GM18868 (cell line): ENCODE measurements at regions not wholly inside any gene's neighbourhood (a gene's known extent, or its start where the extent isn't known, plus 50 kb on each side); places are given as distances from the start of the nearest gene placed in this dataset.

ENCODE experiments used
- ATAC-seq: cut with Tn5 transposase; IDR thresholded peaks from one replicate; pipeline ENCODE4 v1.9.1; 2021; ENCODE audit warnings: mild to moderate bottlenecking, moderate library complexity; ENCODE audit not compliant: unreplicated experiment

DNA sequence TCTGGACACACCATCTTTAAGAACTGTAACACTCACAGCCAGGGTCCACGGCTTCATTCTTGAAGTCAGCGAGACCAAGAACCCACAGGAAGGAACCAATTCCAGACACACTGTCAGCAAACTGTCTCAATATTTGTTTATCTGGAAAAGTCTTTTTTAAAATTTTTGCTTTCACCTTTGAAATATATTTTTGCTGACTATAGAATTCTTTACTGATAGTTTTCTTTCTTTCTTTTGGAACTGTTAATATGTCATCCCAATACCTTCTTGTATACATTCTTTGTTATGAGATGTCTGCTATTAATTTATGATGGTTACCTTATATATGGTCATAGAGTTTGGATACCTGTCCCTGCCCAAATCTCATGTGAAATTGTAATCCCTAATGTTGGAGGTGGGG lies 145.1 kb upstream of the IRX4 start:
- no peak for ATAC-seq

DNA sequence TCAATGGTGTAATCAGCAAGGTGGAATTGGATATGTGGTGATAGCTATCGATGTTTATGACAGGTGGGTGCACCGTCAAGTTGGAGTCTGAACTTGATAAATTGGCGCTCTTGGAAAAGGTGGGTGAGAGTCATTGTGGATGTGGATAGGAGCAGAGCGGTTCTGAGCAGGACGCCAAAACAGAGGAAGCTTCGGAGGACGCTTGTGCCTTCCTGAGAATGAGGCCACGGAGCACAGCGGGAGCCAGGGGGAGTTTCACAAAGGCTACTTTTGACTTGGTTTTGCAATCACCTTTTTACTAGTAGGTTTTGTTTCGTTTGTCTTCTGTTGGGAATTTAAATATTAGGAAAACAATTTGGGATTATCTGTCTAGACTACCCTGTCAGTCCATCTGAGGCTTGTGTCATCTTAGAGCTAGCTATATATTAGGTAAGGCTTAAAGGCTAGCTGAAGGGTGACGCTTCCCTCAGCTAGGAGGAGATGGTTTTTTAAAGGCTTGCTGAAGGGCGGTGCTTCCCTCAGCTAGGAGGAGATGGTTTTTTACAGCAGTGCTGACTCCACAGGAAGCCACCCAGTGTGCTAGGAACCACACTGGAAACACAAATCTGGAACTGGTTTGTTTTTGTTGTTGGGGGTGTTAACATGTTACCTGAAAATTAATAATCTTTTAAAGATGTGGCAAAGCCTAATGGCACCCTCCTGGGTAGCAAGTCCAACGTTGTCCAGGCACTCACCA lies 142.4 kb upstream of the IRX4 start:
- ATAC-seq, result no peak

DNA sequence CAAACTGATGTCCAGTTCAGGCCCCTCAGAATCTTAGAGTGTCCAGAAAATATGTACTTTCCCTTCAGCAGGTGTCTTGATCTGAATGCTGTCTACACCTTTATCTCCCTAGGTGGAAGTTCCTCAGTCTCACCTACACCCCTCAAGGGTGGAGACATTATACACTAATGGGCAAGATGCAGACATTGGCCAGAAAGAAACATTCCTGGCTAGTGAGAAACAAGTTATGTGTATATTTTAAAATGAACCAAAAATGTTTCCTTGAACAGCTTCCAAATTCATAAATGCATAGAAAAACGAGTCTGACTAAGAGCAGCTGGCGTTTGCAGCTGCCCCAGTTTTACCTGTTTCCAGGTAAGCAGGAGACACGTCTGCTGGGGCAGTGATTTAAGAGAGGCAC lies 140.5 kb upstream of the IRX4 start:
- ATAC-seq, result no peak

DNA sequence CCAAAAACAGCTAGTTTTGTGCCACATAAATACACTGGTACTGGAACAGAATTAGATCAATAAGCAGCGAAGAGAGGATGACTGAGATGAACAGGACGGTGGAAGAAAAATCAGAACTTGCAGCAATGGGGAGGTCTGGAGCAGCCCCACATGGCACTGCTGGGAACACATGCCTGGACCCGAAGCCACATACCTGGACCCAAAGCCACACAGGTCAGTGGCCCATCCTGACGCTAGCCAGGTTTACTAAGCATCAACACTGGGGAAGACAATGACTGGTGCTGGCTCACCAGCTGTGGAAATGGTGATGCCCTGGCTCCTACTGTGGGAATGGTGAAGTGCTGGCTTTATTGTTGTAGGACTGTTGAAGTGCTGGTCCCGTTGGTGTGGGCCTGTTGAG lies 139.7 kb upstream of the IRX4 start:
- ATAC-seq, result no peak

DNA sequence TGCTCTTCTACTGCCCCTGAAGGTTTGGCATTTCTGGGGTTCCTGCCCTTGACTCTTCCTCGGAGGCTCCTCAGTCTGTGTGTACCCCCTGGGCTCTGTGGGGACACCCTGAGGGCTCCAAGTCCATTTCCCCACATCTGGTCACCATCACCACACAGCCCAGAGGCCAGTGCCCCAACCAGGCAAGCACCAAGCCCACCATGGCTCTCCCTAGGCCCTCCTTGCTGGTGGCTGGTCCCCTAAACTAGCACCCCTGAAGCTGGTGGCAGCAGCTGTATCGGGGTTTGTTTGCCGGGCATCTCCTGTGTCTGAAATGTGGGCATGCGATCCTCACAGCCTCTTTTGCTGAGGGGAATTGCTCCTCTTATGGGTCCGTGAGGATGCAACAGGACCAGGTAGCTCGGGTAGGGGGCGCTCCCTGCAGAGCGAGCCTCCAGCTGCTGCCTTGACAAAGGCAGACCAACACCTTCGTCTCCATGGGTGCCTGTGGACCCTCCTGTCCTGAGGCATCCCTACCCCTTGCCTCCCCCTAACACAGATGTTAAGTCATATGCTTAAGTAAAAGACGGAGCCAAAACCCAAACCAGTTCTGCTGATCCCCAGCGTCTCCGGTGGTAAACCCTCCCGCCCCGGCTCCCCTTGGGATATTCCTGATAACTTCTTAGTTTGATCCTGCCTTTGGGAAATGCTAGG lies 138.9 kb upstream of the IRX4 start:
- ATAC-seq, result no peak

DNA sequence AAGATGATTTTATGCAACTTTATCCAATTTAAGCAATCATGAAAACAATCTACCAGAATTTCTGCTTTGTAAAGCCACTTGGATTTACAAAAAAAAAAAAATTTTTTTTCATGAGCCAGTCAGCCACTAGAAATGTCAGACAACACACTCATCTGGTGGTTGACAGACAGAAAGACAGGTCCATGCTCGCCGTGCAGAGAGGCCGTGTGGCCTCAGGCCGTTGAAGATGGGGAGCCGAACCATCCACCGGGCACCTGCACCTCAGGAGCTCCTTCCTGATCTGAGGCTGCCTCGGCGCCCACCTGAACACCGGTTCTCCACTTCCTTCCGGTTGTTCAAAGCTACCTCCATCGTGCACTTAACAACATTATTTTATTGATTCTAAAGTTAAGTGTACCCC lies 138.0 kb upstream of the IRX4 start:
- ATAC-seq, result no peak

DNA sequence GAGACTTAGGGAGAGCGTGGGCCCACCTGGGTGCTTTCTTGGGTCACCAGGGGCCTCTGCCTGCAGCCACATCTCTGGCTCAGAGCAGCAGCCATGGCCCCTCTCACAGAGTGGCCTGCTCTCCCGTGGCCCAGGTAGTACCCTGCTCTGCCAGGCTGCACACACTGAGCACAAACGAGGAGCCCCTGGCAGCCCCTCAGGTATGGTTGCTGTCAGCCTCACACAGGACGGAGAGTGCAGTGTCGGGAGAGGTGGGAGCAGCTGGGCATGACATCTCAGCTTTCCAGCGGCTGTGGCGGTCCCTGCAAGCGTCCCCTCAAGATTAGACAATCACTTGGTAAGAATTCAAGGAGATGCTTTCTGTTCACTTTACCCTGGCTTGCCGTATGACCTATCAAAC lies 137.0 kb upstream of the IRX4 start:
- no peak for ATAC-seq

DNA sequence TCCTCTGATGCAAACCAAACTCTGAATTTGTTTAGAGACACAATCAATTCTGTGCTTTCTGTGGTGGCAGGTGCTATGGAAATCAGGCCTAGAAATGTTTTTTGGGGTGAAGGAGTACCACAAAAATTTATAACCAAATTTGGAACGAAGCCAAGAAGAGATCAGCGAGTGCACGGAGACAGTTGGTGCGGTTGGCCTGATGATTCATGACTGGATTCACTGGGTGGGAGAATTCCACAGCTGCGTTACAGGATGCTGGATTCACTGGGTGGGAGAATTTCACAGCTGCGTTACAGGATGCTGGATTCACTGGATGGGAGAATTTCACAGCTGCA lies 135.6 kb upstream of the IRX4 start:
- ATAC-seq, result no peak

DNA sequence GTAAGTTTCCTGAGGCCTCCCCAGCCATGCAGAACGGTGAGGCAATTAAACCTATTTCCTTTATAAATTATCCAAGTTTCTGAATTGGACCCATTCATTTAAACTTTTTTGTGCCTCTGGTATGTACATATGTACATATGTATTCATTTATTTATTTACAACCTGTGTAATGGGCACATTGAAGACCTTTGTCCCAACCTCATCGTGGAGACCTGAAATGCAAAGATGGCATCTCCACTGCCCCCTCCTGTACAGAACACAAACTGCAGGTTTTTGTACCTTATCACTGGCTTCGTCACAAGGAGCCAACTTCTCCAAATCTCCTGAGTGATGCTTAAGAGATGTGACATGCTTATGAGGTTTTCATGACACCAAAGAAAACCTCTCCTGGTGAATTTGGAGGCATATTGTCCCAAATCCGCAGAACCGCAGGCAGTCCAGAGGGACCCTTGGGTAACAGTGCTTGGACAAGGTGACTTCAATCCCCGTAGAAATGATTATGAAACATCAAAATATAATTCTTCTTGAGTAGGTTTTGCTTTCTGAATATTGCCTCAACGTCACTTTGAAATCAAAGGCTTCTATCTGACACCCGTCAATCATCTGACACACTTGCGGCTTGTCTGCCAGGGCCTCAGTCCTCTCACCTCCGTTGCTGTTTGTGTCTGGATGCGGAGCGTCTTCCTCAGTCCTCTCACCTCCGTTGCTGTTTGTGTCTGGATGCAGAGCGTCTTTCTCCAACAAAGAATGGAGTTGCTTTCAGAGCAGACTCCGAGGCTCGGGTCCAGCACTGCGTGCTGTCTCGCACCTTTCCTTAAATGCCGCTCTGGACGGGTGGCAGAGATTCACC lies 135.0 kb upstream of the IRX4 start:
- ATAC-seq, result peak; percentile 50

DNA sequence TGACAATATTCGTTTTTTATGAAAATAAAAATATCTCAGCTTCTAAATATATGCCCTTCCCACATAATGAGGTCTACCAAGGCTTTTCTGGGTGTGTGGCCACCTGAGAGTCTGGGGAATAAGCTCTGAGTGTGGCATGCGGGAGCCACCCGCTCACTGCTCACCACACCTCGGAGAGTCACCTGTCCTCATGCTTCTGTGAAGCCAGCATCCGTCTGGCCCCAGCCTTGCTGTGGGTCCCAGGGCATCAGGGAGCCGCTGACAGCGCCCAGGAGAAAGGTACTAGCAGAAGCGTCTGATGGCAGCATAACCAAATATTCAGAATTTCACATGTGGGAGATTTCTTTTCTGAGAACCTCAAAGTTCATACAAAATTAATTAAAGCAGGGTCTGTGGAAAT lies 133.2 kb upstream of the IRX4 start:
- no peak for ATAC-seq

DNA sequence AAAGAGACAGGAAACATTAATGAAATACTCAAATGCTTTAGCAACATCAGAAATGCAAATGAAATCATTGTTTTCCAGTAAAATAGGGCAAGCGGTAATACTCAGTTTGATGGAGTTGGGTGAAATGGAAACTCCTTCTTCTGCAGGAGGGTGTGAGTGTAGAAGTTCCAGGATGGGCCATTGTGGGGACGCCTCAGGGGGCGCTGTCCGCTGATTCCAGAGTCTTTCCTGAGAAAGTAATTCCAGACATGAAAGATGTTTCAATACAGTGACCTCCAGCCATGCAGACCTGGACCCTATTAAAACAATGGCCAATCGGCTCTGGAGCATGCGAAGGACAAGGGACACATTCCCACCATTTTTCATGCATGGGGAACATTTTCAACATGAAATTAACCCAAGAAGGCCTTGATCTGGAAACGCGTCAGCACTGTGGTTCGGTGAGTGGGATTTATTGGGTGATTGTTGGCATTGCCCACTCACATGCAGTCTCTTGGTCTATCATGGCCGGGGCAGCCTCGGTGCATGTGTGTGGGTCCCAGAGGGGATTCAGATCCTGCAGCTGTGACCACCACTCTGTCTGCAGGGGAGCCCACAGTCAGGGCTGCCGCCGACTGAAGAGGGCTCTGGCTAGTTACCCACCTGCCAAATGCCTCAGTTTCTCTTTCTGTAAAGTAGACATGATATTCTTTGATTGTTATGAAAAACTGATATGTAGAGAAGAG lies 132.6 kb upstream of the IRX4 start:
- ATAC-seq, result no peak

DNA sequence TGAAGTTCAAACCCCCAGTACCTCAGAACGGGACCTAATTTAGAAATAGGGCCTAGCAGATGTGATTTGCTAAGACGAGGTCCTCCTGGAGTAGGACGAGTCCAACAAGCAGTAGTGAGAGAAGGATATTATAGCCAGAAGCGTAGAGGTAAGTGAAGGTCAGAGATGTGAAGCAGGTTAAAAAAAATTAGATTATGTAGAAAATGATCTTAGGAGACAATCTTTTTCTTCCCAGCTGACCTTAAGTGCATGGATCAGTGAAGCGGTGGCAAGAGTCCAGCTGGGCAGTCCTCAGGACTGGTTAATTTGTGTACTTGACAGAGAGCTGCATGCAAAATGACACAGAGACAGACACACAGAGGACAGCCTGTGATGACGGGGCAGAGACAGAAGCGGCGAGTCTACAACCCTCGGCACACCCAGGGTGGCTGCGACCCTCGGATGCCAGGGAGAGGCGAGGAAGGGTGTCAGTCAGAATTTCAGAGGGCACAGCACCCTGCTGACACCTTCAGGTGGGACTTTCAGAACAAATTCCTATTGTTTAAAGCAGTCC lies 131.4 kb upstream of the IRX4 start:
- ATAC-seq, result no peak

DNA sequence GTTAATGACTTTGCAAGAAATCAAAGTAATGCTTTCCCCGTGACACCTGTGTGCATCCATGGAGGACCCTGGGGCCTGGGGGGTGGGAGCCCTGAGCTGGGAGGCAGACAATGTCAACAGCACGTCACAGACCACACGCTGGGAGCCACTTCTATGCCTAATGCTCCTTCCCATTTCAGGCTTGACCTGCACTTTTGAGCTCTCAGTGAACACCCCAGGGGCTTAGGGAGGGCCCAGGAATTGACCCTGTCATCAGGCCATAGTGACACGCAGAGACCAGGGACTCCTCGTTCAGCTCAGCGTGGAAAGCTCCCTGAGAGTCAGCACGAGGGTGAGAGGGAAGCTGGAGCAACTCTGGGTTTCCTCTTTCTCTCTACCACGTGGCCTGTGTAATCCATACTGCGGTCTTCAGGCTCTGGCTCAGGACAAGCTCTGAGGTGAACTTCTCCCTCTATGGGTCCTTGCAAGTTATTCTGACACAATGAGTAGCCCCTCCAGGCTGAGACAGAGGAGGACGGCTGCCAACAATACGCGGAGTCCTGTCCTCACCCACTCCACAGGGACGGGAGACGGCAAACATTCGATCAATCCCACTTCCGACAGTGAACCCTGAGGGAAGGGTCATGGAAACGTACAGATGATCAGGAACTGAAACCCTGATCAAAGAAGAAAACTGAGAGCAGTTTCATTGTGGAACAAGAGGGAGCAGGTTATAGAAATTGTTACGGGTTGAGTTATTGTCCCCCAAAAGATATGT lies 130.8 kb upstream of the IRX4 start:
- no peak for ATAC-seq

DNA sequence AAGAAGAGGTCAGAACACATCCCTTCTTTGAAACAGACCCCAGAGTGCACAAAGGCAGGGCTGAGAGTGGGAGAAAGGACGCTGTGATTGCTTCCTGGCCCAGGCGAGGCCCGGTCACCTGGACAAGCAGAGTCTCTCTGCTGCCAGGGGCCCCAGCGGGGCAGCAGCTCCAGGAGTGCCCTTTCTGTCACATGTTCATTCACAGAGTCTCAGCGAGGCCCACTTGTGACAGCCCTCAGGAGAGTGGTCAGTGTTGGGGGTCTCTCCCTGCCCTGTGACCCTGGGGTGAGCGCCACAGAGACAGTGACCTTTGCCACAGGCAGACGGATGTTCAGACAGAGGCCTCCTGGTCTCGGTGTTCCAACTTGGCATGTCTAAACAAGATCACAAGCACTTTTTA lies 130.2 kb upstream of the IRX4 start:
- ATAC-seq, result no peak

DNA sequence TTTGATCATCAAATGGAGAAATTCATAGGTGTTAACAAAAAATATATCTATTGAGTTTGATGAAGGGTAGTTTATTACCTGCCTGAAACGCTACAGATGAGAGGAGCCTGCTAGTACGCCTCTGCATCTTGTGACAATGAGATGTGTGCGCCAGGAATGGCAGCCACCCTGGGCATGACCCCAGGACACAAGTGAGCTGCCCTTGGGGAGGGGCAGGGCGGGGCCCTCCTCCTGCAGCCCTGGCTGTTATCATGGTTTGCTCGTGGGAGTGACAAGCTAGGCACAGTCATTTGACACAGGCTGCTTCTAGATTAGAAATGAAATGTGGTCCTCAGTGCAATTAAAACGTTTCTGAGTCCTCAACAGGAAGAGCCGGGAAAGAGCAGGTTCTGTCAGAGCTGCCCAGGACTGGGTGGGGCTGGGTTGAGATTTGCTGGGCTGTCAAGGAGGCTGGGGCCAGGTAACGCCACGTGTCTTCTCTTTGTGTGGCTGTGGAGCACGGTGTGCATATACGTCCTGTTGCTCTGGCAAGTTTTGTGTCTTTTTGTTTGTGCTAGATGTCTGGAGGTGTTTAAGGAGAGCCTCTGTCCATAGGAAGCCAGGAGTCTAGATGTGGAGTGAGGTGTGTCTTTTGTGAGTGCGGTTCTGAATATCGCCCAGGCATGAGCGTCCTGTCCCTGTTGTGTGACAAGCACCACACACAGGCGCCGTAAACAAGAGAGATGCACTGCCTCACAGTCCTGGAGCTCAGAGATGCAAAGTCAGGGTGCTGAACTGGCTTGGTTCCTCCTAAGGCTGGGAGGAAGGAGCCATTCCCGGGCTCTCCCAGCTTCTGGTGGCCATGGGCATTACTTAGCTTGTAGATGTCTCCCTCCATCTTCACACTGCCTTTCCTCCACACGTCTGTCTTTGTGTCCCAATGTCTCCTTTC lies 129.0 kb upstream of the IRX4 start:
- no peak for ATAC-seq

DNA sequence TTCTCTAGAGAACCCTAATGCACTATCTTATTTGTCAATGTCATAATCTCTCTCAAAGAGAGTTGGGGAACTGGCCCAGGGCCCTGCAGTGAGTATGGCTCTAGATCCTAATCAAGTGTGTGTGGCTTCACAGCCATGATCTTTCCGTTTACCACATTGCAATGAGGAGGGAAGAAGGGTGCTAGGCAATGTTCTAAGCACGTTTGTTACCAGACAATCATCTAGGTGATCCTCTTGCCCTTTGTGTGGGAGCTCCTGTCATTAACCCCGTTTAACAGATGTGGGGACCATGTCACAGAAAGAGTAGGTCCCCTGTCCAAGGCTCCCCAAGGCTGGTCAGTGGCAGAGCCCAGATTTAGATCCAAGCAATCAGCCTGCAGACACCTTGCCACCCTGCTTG lies 128.2 kb upstream of the IRX4 start:
- no peak for ATAC-seq

DNA sequence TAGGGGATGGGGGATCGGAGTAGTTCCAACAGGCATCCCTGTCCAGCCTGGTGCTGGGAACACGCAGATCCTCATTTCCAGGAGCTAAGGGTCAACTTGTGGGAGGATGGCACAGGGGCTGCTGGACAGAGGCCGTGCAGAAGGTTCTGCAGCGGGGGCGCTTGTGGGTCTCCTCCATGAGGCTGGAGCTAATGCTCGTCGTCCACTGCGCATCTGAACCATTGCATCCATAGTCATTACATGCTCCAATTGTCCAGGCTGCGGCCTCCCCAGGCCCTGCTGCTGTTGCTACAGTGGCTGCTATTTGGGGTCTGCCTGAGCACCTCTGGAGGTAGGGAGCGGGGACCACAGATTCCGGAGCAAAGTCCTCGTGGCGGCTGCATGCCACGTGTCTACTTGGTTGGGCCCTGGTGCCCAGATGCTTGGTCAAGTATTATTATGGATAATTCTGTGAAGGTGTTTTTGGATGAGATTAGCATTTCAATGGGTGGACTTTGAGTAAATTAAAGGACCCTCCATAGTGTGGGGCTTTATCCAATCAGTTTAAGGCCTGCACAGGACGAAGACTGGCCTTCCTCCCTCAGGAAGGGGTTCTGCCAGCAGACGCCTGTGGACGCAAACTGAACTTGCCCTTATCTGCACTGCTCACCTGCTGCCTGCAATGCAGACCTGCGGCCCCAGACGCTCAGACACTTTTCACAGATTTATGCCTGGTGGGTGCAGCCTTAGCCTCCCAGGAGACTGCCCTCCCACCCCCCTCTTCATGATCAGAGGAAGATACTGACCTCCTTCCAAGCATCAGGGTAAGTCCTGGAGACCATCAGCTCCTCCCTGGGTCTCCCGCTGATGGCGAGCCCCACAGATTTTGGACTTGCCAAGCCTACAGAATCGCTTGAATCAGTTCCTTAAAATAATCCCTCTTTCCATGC lies 127.5 kb upstream of the IRX4 start:
- no peak for ATAC-seq
